ENCODE measurements at regions not wholly inside any gene's neighbourhood (a gene's known extent, or its start where the extent isn't known, plus 50 kb on each side); places are given as distances from the start of the nearest gene placed in this dataset.

GRCh38 chr12:125353871-125354270 lies 288.6 kb downstream of the AACS start:
- Histone ChIP-seq H3K9ac (no peak overlapping the region), H3K27ac (no peak overlapping the region), H3K9me3 (ENCODE audit: low read depth) (no peaks in the 10 kb centered on the region), H3K36me3 (no peaks in the 10 kb centered on the region), H4K20me1 (ENCODE audit: low read depth) (no peaks in the 10 kb centered on the region), H3K4me3 (no peak overlapping the region), H3K27me3 (no peaks in the 10 kb centered on the region), H3K79me2 (ENCODE audit: low read depth) (no peaks in the 10 kb centered on the region), H3F3A (ENCODE audit: low read depth) (no peaks in the 10 kb centered on the region), H2AFZ (replicated peaks) (no peak overlapping the region), H3K4me1 (no peaks in the 10 kb centered on the region), H3K4me2 (no peak overlapping the region)
- Mint-ChIP-seq H3K4me1 (peaks cover 8% of the 10 kb centered on the region), H3K27ac (no peak overlapping the region), H3K36me3 (no peaks in the 10 kb centered on the region), H3K27me3 (ENCODE audit: insufficient read depth, low read depth) (no peaks in the 10 kb centered on the region), H3K9me3 (peaks cover 4% of the 10 kb centered on the region), H3K4me3 (no peak overlapping the region)
- DNase-seq (ENCODE audit: low spot score), result no peak
- TF ChIP-seq CTCF (IDR thresholded peaks at IDR 0.05) (no peak), EZH2 (IDR thresholded peaks at IDR 0.05) (no peak), EZH2phosphoT487 (IDR thresholded peaks at IDR 0.05) (no peak)

- Histone ChIP-seq H3K79me2 (ENCODE audit: low read depth) (no peaks in the 10 kb centered on the region), H3K27me3 (no peaks in the 10 kb centered on the region), H4K20me1 (ENCODE audit: low read depth) (no peaks in the 10 kb centered on the region), H3K9me3 (ENCODE audit: low read depth) (no peaks in the 10 kb centered on the region), H3K4me1 (no peaks in the 10 kb centered on the region), H3K27ac (no peak overlapping the region), H3F3A (ENCODE audit: low read depth) (no peaks in the 10 kb centered on the region), H3K4me2 (no peak overlapping the region), H2AFZ (replicated peaks) (no peak overlapping the region), H3K9ac (no peak overlapping the region), H3K36me3 (no peaks in the 10 kb centered on the region), H3K4me3 (no peak overlapping the region)
- no peak for TF ChIP-seq EZH2phosphoT487 (IDR thresholded peaks at IDR 0.05)
- no peak for TF ChIP-seq CTCF (IDR thresholded peaks at IDR 0.05)
- TF ChIP-seq EZH2 (IDR thresholded peaks at IDR 0.05), result no peak
- H3K4me3 Mint-ChIP-seq, result no peak overlapping the region
- H3K27ac Mint-ChIP-seq, result no peak overlapping the region
- peaks cover 3% of the 10 kb centered on the region for H3K27me3 Mint-ChIP-seq (ENCODE audit: insufficient read depth, low read depth)
- H3K36me3 Mint-ChIP-seq, result no peaks in the 10 kb centered on the region
- peaks cover 3% of the 10 kb centered on the region for H3K9me3 Mint-ChIP-seq
- H3K4me1 Mint-ChIP-seq, result peaks cover 8% of the 10 kb centered on the region
- DNase-seq (ENCODE audit: low spot score), result no peak
Observed at GRCh38 chr12:125355614-125356013, 290.4 kb downstream of the AACS start.

GRCh38 chr12:125356111-125356510 lies 290.9 kb downstream of the AACS start:
- no peak for DNase-seq (ENCODE audit: low spot score)
- TF ChIP-seq CTCF (IDR thresholded peaks at IDR 0.05), result no peak
- TF ChIP-seq EZH2phosphoT487 (IDR thresholded peaks at IDR 0.05), result no peak
- no peak for TF ChIP-seq EZH2 (IDR thresholded peaks at IDR 0.05)
- Mint-ChIP-seq H3K4me1 (peaks cover 8% of the 10 kb centered on the region), H3K27ac (no peak overlapping the region), H3K36me3 (no peaks in the 10 kb centered on the region), H3K4me3 (no peak overlapping the region), H3K27me3 (ENCODE audit: insufficient read depth, low read depth) (peaks cover 3% of the 10 kb centered on the region), H3K9me3 (no peaks in the 10 kb centered on the region)
- no peak overlapping the region for H3K4me3 ChIP-seq
- no peak overlapping the region for H2AFZ ChIP-seq (replicated peaks)
- H4K20me1 ChIP-seq (ENCODE audit: low read depth), result no peaks in the 10 kb centered on the region
- H3K79me2 ChIP-seq (ENCODE audit: low read depth), result no peaks in the 10 kb centered on the region
- H3F3A ChIP-seq (ENCODE audit: low read depth), result no peaks in the 10 kb centered on the region
- no peaks in the 10 kb centered on the region for H3K9me3 ChIP-seq (ENCODE audit: low read depth)
- H3K27me3 ChIP-seq, result no peaks in the 10 kb centered on the region
- no peaks in the 10 kb centered on the region for H3K4me1 ChIP-seq
- no peaks in the 10 kb centered on the region for H3K36me3 ChIP-seq
- no peak overlapping the region for H3K9ac ChIP-seq
- H3K4me2 ChIP-seq, result no peak overlapping the region
- H3K27ac ChIP-seq, result no peak overlapping the region
